HFF-Myc (cell line): ENCODE measurements at regions not wholly inside any gene's neighbourhood (a gene's known extent, or its start where the extent isn't known, plus 50 kb on each side); places are given as distances from the start of the nearest gene placed in this dataset.
"Not testable (repeated sequence)": the region's sequence is repeated elsewhere in the genome, so short reads cannot be mapped to it uniquely, and the experiment has no call there.

Source experiments
- DNase-seq: peaks from one replicate; pipeline ENCODE4 v3.0.0-alpha.2; 2011; ENCODE audit warnings: low read depth; ENCODE audit errors: extremely low read depth
- H3K4me3 ChIP-seq: replicated peaks from 2 replicates; pipeline ENCODE4 v1.5.1; 2011; ENCODE audit warnings: low read depth, mild to moderate bottlenecking, control low read depth, low read length
- TF ChIP-seq, protein P1 (sequence below): IDR thresholded peaks from 2 replicates; pipeline ENCODE4 v1.5.1; 2012; ENCODE audit warnings: mild to moderate bottlenecking, low read depth, low read length, control low read depth; ENCODE audit errors: missing control alignments

GRCh38 chr4:79831119-79831528 is 241.9 kb downstream of the ANTXR2 start:
- no peak for DNase-seq
- TF ChIP-seq, protein P1, sequence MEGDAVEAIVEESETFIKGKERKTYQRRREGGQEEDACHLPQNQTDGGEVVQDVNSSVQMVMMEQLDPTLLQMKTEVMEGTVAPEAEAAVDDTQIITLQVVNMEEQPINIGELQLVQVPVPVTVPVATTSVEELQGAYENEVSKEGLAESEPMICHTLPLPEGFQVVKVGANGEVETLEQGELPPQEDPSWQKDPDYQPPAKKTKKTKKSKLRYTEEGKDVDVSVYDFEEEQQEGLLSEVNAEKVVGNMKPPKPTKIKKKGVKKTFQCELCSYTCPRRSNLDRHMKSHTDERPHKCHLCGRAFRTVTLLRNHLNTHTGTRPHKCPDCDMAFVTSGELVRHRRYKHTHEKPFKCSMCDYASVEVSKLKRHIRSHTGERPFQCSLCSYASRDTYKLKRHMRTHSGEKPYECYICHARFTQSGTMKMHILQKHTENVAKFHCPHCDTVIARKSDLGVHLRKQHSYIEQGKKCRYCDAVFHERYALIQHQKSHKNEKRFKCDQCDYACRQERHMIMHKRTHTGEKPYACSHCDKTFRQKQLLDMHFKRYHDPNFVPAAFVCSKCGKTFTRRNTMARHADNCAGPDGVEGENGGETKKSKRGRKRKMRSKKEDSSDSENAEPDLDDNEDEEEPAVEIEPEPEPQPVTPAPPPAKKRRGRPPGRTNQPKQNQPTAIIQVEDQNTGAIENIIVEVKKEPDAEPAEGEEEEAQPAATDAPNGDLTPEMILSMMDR: no peak
- no peak overlapping the region for H3K4me3 ChIP-seq

- H3K4me3 ChIP-seq: no peak overlapping the region
- TF ChIP-seq, protein P1: no peak
- DNase-seq: no peak
Measured at GRCh38 chr4:79827283-79827682, 245.7 kb downstream of the ANTXR2 start.

GRCh38 chr4:79823148-79823763 is 249.8 kb downstream of the ANTXR2 start:
- no peak for DNase-seq
- TF ChIP-seq, protein P1: no peak
- no peak overlapping the region for H3K4me3 ChIP-seq

DNA sequence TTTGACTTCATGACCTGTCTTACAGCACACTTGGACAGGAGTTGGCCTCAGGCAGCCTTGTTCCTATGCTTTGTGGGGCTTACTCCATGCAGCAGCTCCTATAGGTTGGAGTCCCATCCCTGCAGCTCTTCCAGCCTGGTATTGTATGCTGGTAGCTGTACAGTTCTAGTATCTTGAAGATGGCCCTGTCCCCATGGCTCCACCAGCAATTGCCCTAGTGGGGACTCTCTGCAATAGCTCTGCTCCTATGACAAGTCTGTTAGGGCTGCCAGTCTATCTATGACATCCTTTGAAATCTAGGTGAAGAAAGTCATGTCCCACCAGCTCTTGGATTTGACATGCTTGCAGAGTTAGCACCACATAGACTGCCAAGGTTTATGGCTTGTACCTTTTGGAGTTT is 252.6 kb downstream of the ANTXR2 start:
- DNase-seq: no peak
- TF ChIP-seq, protein P1: no peak

DNA sequence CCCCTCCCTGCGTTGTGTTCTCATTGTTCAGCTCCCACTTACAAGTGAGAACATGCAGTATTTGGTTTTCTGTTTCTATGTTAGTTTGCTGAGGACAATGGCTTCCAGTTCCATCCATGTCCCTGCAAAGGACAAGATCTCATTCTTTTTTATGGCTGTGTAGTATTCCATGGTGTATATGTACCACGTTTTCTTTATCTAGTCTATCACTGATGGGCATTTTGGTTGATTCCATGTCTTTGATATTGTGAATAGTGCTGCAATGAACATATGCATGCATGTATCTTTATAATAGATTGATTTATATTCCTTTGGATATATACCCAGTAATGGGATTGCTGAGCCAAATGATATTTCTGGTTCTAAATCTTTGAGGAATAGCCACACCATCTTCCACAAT is 265.1 kb downstream of the ANTXR2 start:
- not testable (repeated sequence) for DNase-seq, H3K4me3 ChIP-seq

More for the DNA sequence above, 252.6 kb downstream of the ANTXR2 start:
- no peak overlapping the region for H3K4me3 ChIP-seq

DNA sequence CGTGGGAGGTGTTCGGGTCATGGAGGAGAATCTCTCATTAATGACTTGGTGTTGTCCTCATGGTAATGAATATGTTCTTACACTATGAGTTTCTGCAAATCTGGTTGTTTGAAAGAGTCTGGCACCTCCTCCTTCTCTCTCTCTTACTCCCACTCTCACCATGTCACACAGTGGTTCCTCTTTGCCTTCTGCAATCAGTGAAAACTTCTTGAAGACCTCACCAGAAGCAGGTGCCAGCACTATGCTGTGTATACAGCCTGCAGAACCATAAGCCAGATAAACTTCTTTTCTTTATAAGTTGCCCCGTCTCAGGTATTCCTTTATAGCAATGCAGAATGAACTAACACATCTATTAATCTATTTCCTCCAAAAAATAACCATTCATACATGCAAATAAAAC is 275.0 kb downstream of the ANTXR2 start:
- DNase-seq: no peak
- H3K4me3 ChIP-seq: no peak overlapping the region
- TF ChIP-seq, protein P1: no peak

- TF ChIP-seq, protein P1: no peak
- DNase-seq: no peak
- no peak overlapping the region for H3K4me3 ChIP-seq
Measured at GRCh38 chr4:79796948-79797347, 276.1 kb downstream of the ANTXR2 start.
